CD14-positive monocyte (primary cell): ENCODE measurements at regions not wholly inside any gene's neighbourhood (a gene's known extent, or its start where the extent isn't known, plus 50 kb on each side); places are given as distances from the start of the nearest gene placed in this dataset.

Experiments used
- DNase-seq, 3 donors: peaks; one replicate each; pipeline ENCODE4 v3.0.0-alpha.2; 2011 to 2022
- H2AFZ ChIP-seq: 2 replicates; pipeline ENCODE4 v1.6.0; 2012; ENCODE audit warnings: mild to moderate bottlenecking, low read depth, low read length, inconsistent platforms; ENCODE audit not compliant: insufficient read depth, poor library complexity, severe bottlenecking
- H3K27ac ChIP-seq, 2 donors: 1 replicate in 1 of 2; 2 replicates in 1 of 2; pipeline ENCODE4 v1.5.1; 2012 to 2013; ENCODE audit warnings: low read length in 2 of 2, control low read depth in 1 of 2, inconsistent platforms in 1 of 2, low read depth in 1 of 2, mild to moderate bottlenecking in 1 of 2
- H3K27me3 ChIP-seq, 2 donors: one replicate each; pipeline versions ENCODE4 v1.6.0 to v1.6.1; 2011 to 2013; ENCODE audit warnings: low read length in 2 of 2; ENCODE audit not compliant: control insufficient read depth in 2 of 2, insufficient read depth in 2 of 2
- H3K36me3 ChIP-seq, 2 donors: replicated peaks in 1 of 2; 1 replicate in 1 of 2; 2 replicates in 1 of 2; pipeline versions ENCODE4 v1.5.1 to v1.6.1; 2012 to 2013; ENCODE audit warnings: low read length in 2 of 2, control low read depth in 1 of 2, inconsistent platforms in 1 of 2, mild to moderate bottlenecking in 1 of 2; ENCODE audit not compliant: insufficient read depth in 2 of 2, control insufficient read depth in 1 of 2
- H3K4me1 ChIP-seq, 2 donors: 1 replicate in 1 of 2; 2 replicates in 1 of 2; pipeline versions ENCODE4 v1.5.1 to v1.6.1; 2012 to 2013; ENCODE audit warnings: low read length in 2 of 2, control low read depth in 1 of 2, inconsistent platforms in 1 of 2, mild to moderate bottlenecking in 1 of 2, moderate library complexity in 1 of 2; ENCODE audit not compliant: insufficient read depth in 2 of 2, control insufficient read depth in 1 of 2
- H3K4me2 ChIP-seq: replicated peaks from 2 replicates; pipeline ENCODE3; 2012; ENCODE audit warnings: low read length, moderate library complexity, mild to moderate bottlenecking; ENCODE audit not compliant: poor library complexity, severe bottlenecking; ENCODE audit errors: extremely low read depth
- H3K4me3 ChIP-seq, 3 experiments: fragments of 200-600 bp in 1 of 3; sonication (generic) in 1 of 3; replicated peaks in 1 of 3; 1 replicate in 2 of 3; 2 replicates in 1 of 3; pipeline ENCODE4 v1.5.1; 2011 to 2013; ENCODE audit warnings: low read length in 3 of 3, mild to moderate bottlenecking in 3 of 3, control low read depth in 2 of 3, low read depth in 2 of 3, inconsistent platforms in 1 of 3, moderate library complexity in 1 of 3
- H3K79me2 ChIP-seq: 2 replicates; pipeline ENCODE4 v1.6.0; 2012; ENCODE audit warnings: mild to moderate bottlenecking, control low read depth, inconsistent platforms, low read length, moderate library complexity; ENCODE audit not compliant: insufficient read depth
- H3K9ac ChIP-seq: 2 replicates; pipeline ENCODE4 v1.6.0; 2017; ENCODE audit warnings: low read length, mild to moderate bottlenecking; ENCODE audit not compliant: insufficient read depth, poor library complexity, severe bottlenecking
- H3K9me3 ChIP-seq, 2 donors: replicated peaks in 1 of 2; 1 replicate in 1 of 2; 2 replicates in 1 of 2; pipeline versions ENCODE4 v1.5.1 to v1.6.1; 2012 to 2013; ENCODE audit warnings: low read length in 2 of 2, control low read depth in 1 of 2; ENCODE audit not compliant: control insufficient read depth in 1 of 2, insufficient read depth in 1 of 2
- H4K20me1 ChIP-seq: 2 replicates; pipeline ENCODE4 v1.6.0; 2012; ENCODE audit warnings: mild to moderate bottlenecking, low read length, control low read depth, moderate library complexity; ENCODE audit not compliant: insufficient read depth
- H3K27ac Mint-ChIP-seq, 7 donors: one replicate each; pipeline ENCODE4 v1.8.0; 2020; ENCODE audit warnings: mild to moderate bottlenecking in 7 of 7, mixed read lengths in 7 of 7, moderate library complexity in 6 of 7, inconsistent platforms in 2 of 7
- H3K27me3 Mint-ChIP-seq, 3 donors: one replicate each; pipeline ENCODE4 v1.8.0; 2021 to 2022; ENCODE audit warnings: low read depth in 3 of 3, mild to moderate bottlenecking in 3 of 3, mixed read lengths in 3 of 3, moderate library complexity in 3 of 3, inconsistent platforms in 1 of 3
- H3K36me3 Mint-ChIP-seq, 2 donors: one replicate each; pipeline ENCODE4 v1.8.0; 2020; ENCODE audit warnings: mixed read lengths in 2 of 2, inconsistent platforms in 1 of 2, mild to moderate bottlenecking in 1 of 2
- H3K4me1 Mint-ChIP-seq: one replicate; pipeline ENCODE4 v1.8.0; 2020; ENCODE audit warnings: mild to moderate bottlenecking, mixed read lengths
- H3K4me3 Mint-ChIP-seq, 2 donors: one replicate each; pipeline ENCODE4 v1.8.0; 2020; ENCODE audit warnings: mild to moderate bottlenecking in 2 of 2, mixed read lengths in 2 of 2, moderate library complexity in 1 of 2
- H3K9me3 Mint-ChIP-seq, 7 donors: one replicate each; pipeline ENCODE4 v1.8.0; 2020 to 2022; ENCODE audit warnings: mixed read lengths in 7 of 7, mild to moderate bottlenecking in 6 of 7, moderate library complexity in 6 of 7, inconsistent platforms in 2 of 7
- WGBS: methylation state at CpG from one replicate; pipeline ENCODE4 v1.1.5; 2013; ENCODE audit warnings: missing lambda C conversion rate; ENCODE audit not compliant: insufficient coverage; 5-methylcytosine and 5-hydroxymethylcytosine counted together
- intact Hi-C, 2 donors: fragments of 100-400 bp; cut with micrococcal nuclease; formaldehyde crosslinking; loops; one replicate each; pipeline versions ENCODE4 v1.15.0 to v1.15.1; 2023
- TF ChIP-seq, protein P1 (sequence below): fragments of 200-600 bp; IDR thresholded peaks from one replicate; pipeline ENCODE4 v1.8.0; 2022; ENCODE audit warnings: antibody characterized with exemption, mild to moderate bottlenecking

GRCh38 chr16:86852135-86852534, 273.8 kb downstream of the FOXL1 start:
- DNase-seq, result no peak
- H3K27ac Mint-ChIP-seq, result no peak overlapping the region
- no peak overlapping the region for H2AFZ ChIP-seq

GRCh38 chr16:86854058-86854621, 275.8 kb downstream of the FOXL1 start:
- Mint-ChIP-seq H3K27me3 (peaks cover 0 to 7% (median 0%) of the 10 kb centered on the region in 3 donors), H3K4me1 (no peaks in the 10 kb centered on the region), H3K4me3 (no peak overlapping the region), H3K27ac (no peak overlapping the region), H3K9me3 (no peaks in the 10 kb centered on the region), H3K36me3 (no peaks in the 10 kb centered on the region)
- TF ChIP-seq, protein P1, sequence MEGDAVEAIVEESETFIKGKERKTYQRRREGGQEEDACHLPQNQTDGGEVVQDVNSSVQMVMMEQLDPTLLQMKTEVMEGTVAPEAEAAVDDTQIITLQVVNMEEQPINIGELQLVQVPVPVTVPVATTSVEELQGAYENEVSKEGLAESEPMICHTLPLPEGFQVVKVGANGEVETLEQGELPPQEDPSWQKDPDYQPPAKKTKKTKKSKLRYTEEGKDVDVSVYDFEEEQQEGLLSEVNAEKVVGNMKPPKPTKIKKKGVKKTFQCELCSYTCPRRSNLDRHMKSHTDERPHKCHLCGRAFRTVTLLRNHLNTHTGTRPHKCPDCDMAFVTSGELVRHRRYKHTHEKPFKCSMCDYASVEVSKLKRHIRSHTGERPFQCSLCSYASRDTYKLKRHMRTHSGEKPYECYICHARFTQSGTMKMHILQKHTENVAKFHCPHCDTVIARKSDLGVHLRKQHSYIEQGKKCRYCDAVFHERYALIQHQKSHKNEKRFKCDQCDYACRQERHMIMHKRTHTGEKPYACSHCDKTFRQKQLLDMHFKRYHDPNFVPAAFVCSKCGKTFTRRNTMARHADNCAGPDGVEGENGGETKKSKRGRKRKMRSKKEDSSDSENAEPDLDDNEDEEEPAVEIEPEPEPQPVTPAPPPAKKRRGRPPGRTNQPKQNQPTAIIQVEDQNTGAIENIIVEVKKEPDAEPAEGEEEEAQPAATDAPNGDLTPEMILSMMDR, result no peak
- Histone ChIP-seq H3K4me2 (no peak overlapping the region), H3K27ac (no peak overlapping the region), H3K36me3 (no peaks in the 10 kb centered on the region), H3K9me3 (no peaks in the 10 kb centered on the region), H3K79me2 (no peaks in the 10 kb centered on the region), H2AFZ (no peak overlapping the region), H3K9ac (no peak overlapping the region), H3K4me1 (no peaks in the 10 kb centered on the region), H3K4me3 (no peak overlapping the region), H3K27me3 (no peaks in the 10 kb centered on the region), H4K20me1 (no peaks in the 10 kb centered on the region)
- DNase-seq, result no peak
- 96% methylated on average over 8 of the region's 11 CpGs for WGBS
- intact Hi-C loops, result no loop called here

More at GRCh38 chr16:86852135-86852534, 273.8 kb downstream of the FOXL1 start:
- Mint-ChIP-seq H3K9me3 (peaks cover 0 to 1% (median 0%) of the 10 kb centered on the region in 7 donors), H3K36me3 (no peaks in the 10 kb centered on the region), H3K27me3 (peaks cover 0 to 7% (median under 1%) of the 10 kb centered on the region in 3 donors), H3K4me1 (no peaks in the 10 kb centered on the region), H3K4me3 (no peak overlapping the region)
- H3K9ac ChIP-seq, result no peak overlapping the region
- H3K4me2 ChIP-seq, result no peak overlapping the region
- TF ChIP-seq, protein P1, result no peak
- no peaks in the 10 kb centered on the region for H3K9me3 ChIP-seq
- H3K27me3 ChIP-seq, result no peaks in the 10 kb centered on the region
- no peak overlapping the region for H3K4me3 ChIP-seq
- H4K20me1 ChIP-seq, result no peaks in the 10 kb centered on the region
- WGBS, result 80% methylated on average over 1 of the region's 2 CpGs
- H3K36me3 ChIP-seq, result no peaks in the 10 kb centered on the region
- H3K79me2 ChIP-seq, result no peaks in the 10 kb centered on the region
- no peak overlapping the region for H3K27ac ChIP-seq
- intact Hi-C loops, result no loop called here
- H3K4me1 ChIP-seq, result no peaks in the 10 kb centered on the region
